H9 (cell line): ENCODE measurements at regions not wholly inside any gene's neighbourhood (a gene's known extent, or its start where the extent isn't known, plus 50 kb on each side); places are given as distances from the start of the nearest gene placed in this dataset.

Experiments used
- DNase-seq: peaks from one replicate; pipeline ENCODE4 v3.0.0-alpha.2; 2017
- H2AFZ ChIP-seq: one replicate; pipeline ENCODE4 v1.6.1; 2013; ENCODE audit warnings: mild to moderate bottlenecking, low read length, control low read depth, moderate library complexity
- H2AK5ac ChIP-seq: 2 replicates; pipeline ENCODE4 v1.6.1; 2013; ENCODE audit warnings: low read length, control low read depth, mixed read lengths; ENCODE audit not compliant: insufficient read length
- H2BK120ac ChIP-seq: one replicate; pipeline ENCODE4 v1.6.1; 2013; ENCODE audit warnings: low read depth, mild to moderate bottlenecking, low read length, control low read depth, inconsistent platforms; ENCODE audit not compliant: poor library complexity, severe bottlenecking
- H2BK12ac ChIP-seq: 2 replicates; pipeline ENCODE4 v1.6.1; 2013; ENCODE audit warnings: low read length, control low read depth, mixed read lengths, low read depth; ENCODE audit not compliant: insufficient read length
- H2BK15ac ChIP-seq: 2 replicates; pipeline ENCODE4 v1.6.1; 2013; ENCODE audit warnings: low read depth, low read length, control low read depth
- H2BK20ac ChIP-seq: one replicate; pipeline ENCODE4 v1.6.1; 2013; ENCODE audit warnings: low read depth, mild to moderate bottlenecking, low read length, control low read depth, inconsistent platforms; ENCODE audit not compliant: poor library complexity, severe bottlenecking
- H2BK5ac ChIP-seq: 2 replicates; pipeline ENCODE4 v1.6.1; 2013; ENCODE audit warnings: low read length, control low read depth, mixed read lengths; ENCODE audit not compliant: insufficient read length
- H3K14ac ChIP-seq: 2 replicates; pipeline ENCODE4 v1.6.1; 2013; ENCODE audit warnings: low read length, control low read depth; ENCODE audit not compliant: insufficient read depth
- H3K18ac ChIP-seq: 2 replicates; pipeline ENCODE4 v1.6.1; 2013; ENCODE audit warnings: low read depth, mild to moderate bottlenecking, mixed read lengths, low read length, control low read depth; ENCODE audit not compliant: insufficient read length
- H3K23ac ChIP-seq: 2 replicates; pipeline ENCODE4 v1.6.1; 2013; ENCODE audit warnings: low read length, control low read depth, mixed read lengths, low read depth; ENCODE audit not compliant: insufficient read length
- H3K23me2 ChIP-seq: 2 replicates; pipeline ENCODE4 v1.6.1; 2013; ENCODE audit warnings: low read depth, mild to moderate bottlenecking, mixed read lengths, low read length, control low read depth; ENCODE audit not compliant: insufficient read length, poor library complexity, severe bottlenecking
- H3K27ac ChIP-seq: 2 replicates; pipeline ENCODE4 v1.5.1; 2013; ENCODE audit warnings: low read length, control low read depth, mixed read lengths, low read depth; ENCODE audit not compliant: insufficient read length
- H3K27me3 ChIP-seq: 2 replicates; pipeline ENCODE4 v1.6.1; 2013; ENCODE audit warnings: low read length, control low read depth, inconsistent platforms; ENCODE audit not compliant: insufficient read depth
- H3K4ac ChIP-seq: 2 replicates; pipeline ENCODE4 v1.6.1; 2013; ENCODE audit warnings: low read depth, mild to moderate bottlenecking, control low read depth, inconsistent platforms, low read length, moderate library complexity
- H3K4me1 ChIP-seq: 2 replicates; pipeline ENCODE4 v1.6.1; 2013; ENCODE audit warnings: low read length, control low read depth, inconsistent platforms; ENCODE audit not compliant: insufficient read depth
- H3K4me2 ChIP-seq: 2 replicates; pipeline ENCODE4 v1.6.1; 2013; ENCODE audit warnings: low read length, control low read depth, mixed read lengths; ENCODE audit not compliant: insufficient read length, insufficient read depth
- H3K56ac ChIP-seq: 2 replicates; pipeline ENCODE4 v1.6.1; 2013; ENCODE audit warnings: low read depth, mild to moderate bottlenecking, mixed read lengths, low read length, control low read depth; ENCODE audit not compliant: insufficient read length
- H3K79me1 ChIP-seq: 2 replicates; pipeline ENCODE4 v1.6.1; 2013; ENCODE audit warnings: low read depth, mild to moderate bottlenecking, moderate library complexity, low read length, control low read depth, inconsistent platforms; ENCODE audit not compliant: insufficient read depth, poor library complexity, severe bottlenecking
- H3K79me2 ChIP-seq: 2 replicates; pipeline ENCODE4 v1.6.1; 2013; ENCODE audit warnings: low read length, control low read depth, inconsistent platforms; ENCODE audit not compliant: insufficient read depth
- H3K9ac ChIP-seq: 2 replicates; pipeline ENCODE4 v1.6.1; 2013; ENCODE audit warnings: low read length, control low read depth, mixed read lengths; ENCODE audit not compliant: insufficient read length; ENCODE audit errors: extremely low read depth
- H3K9me3 ChIP-seq: one replicate; pipeline ENCODE4 v1.6.1; 2013; ENCODE audit warnings: low read depth, low read length, inconsistent platforms; ENCODE audit not compliant: control insufficient read depth
- H3T11ph ChIP-seq: one replicate; pipeline ENCODE4 v1.6.1; 2013; ENCODE audit warnings: mild to moderate bottlenecking, low read length, control low read depth, inconsistent platforms
- H4K20me1 ChIP-seq: one replicate; pipeline ENCODE4 v1.6.1; 2013; ENCODE audit not compliant: control insufficient read depth, insufficient read length, insufficient read depth
- H4K5ac ChIP-seq: 2 replicates; pipeline ENCODE4 v1.6.1; 2013; ENCODE audit warnings: low read depth, mild to moderate bottlenecking, mixed read lengths, low read length, control low read depth; ENCODE audit not compliant: insufficient read length
- H4K8ac ChIP-seq: replicated peaks from 2 replicates; pipeline ENCODE4 v1.6.1; 2013; ENCODE audit warnings: low read length, control low read depth, mixed read lengths, low read depth; ENCODE audit not compliant: insufficient read length
- H4K91ac ChIP-seq: 2 replicates; pipeline ENCODE4 v1.6.1; 2013; ENCODE audit warnings: low read depth, mild to moderate bottlenecking, moderate library complexity, mixed read lengths, low read length, control low read depth; ENCODE audit not compliant: insufficient read length
- H3K27ac Mint-ChIP-seq, 3 experiments: 2 replicates in 2 of 3; 3 replicates in 1 of 3; pipeline ENCODE4 v1.8.0; 2020 to 2021; ENCODE audit warnings: mixed read lengths in 3 of 3, mild to moderate bottlenecking in 1 of 3, moderate library complexity in 1 of 3
- H3K27me3 Mint-ChIP-seq: 2 replicates; pipeline ENCODE4 v1.8.0; 2021; ENCODE audit warnings: low read depth, mild to moderate bottlenecking, moderate library complexity, mixed read lengths
- H3K36me3 Mint-ChIP-seq, 3 experiments: 2 replicates in 2 of 3; 3 replicates in 1 of 3; pipeline ENCODE4 v1.8.0; 2020 to 2021; ENCODE audit warnings: low read depth in 3 of 3, mixed read lengths in 3 of 3; ENCODE audit not compliant: insufficient read depth in 1 of 3
- H3K4me1 Mint-ChIP-seq, 2 experiments: 2 replicates each; pipeline ENCODE4 v1.8.0; 2020; ENCODE audit warnings: mixed read lengths in 2 of 2
- H3K4me3 Mint-ChIP-seq, 2 experiments: 2 replicates in 1 of 2; 3 replicates in 1 of 2; pipeline ENCODE4 v1.8.0; 2020 to 2021; ENCODE audit warnings: mild to moderate bottlenecking in 2 of 2, mixed read lengths in 2 of 2, moderate library complexity in 1 of 2
- H3K9me3 Mint-ChIP-seq, 2 experiments: 2 replicates in 1 of 2; 3 replicates in 1 of 2; pipeline ENCODE4 v1.8.0; 2020; ENCODE audit warnings: mild to moderate bottlenecking in 2 of 2, mixed read lengths in 2 of 2, moderate library complexity in 1 of 2
- WGBS: extraction: QIAGEN DNeasy Blood & Tissue Kit; methylation state at CpG from one replicate; pipeline ENCODE4 v1.1.7; 2013; ENCODE audit warnings: missing lambda C conversion rate, low lambda C conversion rate, mixed read lengths; ENCODE audit not compliant: insufficient read length; ENCODE audit errors: extremely low coverage; 5-methylcytosine and 5-hydroxymethylcytosine counted together
- TF ChIP-seq, protein P1 (sequence below): fragments of 200-600 bp; sonication (generic); conservative IDR thresholded peaks from 3 replicates; pipeline ENCODE4 v1.8.0; 2021; ENCODE audit warnings: antibody characterized with exemption, mild to moderate bottlenecking

DNA sequence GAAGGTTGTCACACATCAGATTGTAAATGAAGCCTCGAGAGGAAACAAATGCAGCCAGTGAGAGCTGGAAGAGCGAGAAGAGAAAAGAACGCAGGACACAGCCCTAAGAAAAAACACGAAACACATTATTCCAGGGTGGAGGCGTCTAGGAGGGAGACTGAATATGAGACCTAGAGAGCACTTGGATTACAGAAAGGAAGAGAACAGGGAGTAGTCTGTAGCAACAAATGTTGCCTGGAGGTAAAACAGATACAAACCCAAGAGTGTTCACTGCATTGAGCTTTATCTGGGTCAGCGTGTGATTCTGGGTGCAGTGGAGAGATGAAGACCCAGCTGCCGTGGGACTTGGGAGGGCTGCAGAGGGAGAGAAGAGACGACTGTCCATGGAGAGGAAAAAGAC, 50.1 kb upstream of the SETD7 start:
- H3K56ac ChIP-seq = no peak overlapping the region
- H4K5ac ChIP-seq = no peak overlapping the region
- no peaks in the 10 kb centered on the region for H3K23me2 ChIP-seq
- WGBS = no CpG with 5 or more reads among the region's 8 CpGs
- H2BK20ac ChIP-seq = no peak overlapping the region
- H4K91ac ChIP-seq = no peak overlapping the region
- Mint-ChIP-seq H3K27me3 (peaks cover 28% of the 10 kb centered on the region), H3K36me3 (no peaks in the 10 kb centered on the region), H3K9me3 (peaks cover 0 to 7% of the 10 kb centered on the region in 2 experiments; a peak in 2 of 5 replicates), H3K27ac (no peak overlapping the region), H3K4me1 (peaks cover 17 to 24% of the 10 kb centered on the region in 2 experiments), H3K4me3 (no peak overlapping the region)
- no peak overlapping the region for H2BK15ac ChIP-seq
- no peak for DNase-seq
- no peaks in the 10 kb centered on the region for H3K79me2 ChIP-seq
- no peak overlapping the region for H2BK5ac ChIP-seq
- H3K4ac ChIP-seq = no peak overlapping the region
- no peak overlapping the region for H3T11ph ChIP-seq
- no peak overlapping the region for H3K4me2 ChIP-seq
- no peak overlapping the region for H3K27ac ChIP-seq
- no peaks in the 10 kb centered on the region for H3K4me1 ChIP-seq
- H4K8ac ChIP-seq = no peak overlapping the region
- no peak overlapping the region for H2AFZ ChIP-seq
- H2BK12ac ChIP-seq = no peak overlapping the region
- no peak overlapping the region for H3K18ac ChIP-seq
- TF ChIP-seq, protein P1, sequence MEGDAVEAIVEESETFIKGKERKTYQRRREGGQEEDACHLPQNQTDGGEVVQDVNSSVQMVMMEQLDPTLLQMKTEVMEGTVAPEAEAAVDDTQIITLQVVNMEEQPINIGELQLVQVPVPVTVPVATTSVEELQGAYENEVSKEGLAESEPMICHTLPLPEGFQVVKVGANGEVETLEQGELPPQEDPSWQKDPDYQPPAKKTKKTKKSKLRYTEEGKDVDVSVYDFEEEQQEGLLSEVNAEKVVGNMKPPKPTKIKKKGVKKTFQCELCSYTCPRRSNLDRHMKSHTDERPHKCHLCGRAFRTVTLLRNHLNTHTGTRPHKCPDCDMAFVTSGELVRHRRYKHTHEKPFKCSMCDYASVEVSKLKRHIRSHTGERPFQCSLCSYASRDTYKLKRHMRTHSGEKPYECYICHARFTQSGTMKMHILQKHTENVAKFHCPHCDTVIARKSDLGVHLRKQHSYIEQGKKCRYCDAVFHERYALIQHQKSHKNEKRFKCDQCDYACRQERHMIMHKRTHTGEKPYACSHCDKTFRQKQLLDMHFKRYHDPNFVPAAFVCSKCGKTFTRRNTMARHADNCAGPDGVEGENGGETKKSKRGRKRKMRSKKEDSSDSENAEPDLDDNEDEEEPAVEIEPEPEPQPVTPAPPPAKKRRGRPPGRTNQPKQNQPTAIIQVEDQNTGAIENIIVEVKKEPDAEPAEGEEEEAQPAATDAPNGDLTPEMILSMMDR = no peak
- H2BK120ac ChIP-seq = no peak overlapping the region
- no peaks in the 10 kb centered on the region for H3K9me3 ChIP-seq
- no peak overlapping the region for H3K23ac ChIP-seq
- no peaks in the 10 kb centered on the region for H3K79me1 ChIP-seq
- no peak overlapping the region for H2AK5ac ChIP-seq
- H3K14ac ChIP-seq = no peak overlapping the region
- no peaks in the 10 kb centered on the region for H4K20me1 ChIP-seq
- no peaks in the 10 kb centered on the region for H3K27me3 ChIP-seq
- H3K9ac ChIP-seq = no peak overlapping the region
